HG02870 (cell line): ENCODE measurements at regions not wholly inside any gene's neighbourhood (a gene's known extent, or its start where the extent isn't known, plus 50 kb on each side); places are given as distances from the start of the nearest gene placed in this dataset.

ENCODE experiments used
- ATAC-seq: cut with Tn5 transposase; IDR thresholded peaks from one replicate; pipeline ENCODE4 v1.9.1; 2021; ENCODE audit warnings: mild to moderate bottlenecking, moderate library complexity; ENCODE audit not compliant: unreplicated experiment

DNA sequence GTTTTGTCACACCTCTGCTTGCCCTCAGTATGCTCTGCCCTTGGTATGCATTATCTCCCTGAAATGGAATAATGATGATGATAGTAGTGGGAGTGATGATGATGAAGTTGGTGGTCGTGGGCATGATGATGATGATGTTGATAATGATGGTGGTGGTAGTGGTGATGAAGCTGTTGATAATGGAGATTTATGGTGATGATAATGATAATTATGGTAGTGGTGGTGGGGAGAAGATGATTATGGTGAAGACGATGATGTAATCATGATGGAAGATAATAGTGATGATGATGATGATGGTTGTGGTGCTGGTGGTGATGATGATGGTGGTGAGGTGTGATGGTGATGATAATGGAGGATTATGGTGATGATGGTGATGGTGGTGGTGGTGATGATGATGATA is 390.1 kb upstream of the EEF2KMT start:
- no peak for ATAC-seq

DNA sequence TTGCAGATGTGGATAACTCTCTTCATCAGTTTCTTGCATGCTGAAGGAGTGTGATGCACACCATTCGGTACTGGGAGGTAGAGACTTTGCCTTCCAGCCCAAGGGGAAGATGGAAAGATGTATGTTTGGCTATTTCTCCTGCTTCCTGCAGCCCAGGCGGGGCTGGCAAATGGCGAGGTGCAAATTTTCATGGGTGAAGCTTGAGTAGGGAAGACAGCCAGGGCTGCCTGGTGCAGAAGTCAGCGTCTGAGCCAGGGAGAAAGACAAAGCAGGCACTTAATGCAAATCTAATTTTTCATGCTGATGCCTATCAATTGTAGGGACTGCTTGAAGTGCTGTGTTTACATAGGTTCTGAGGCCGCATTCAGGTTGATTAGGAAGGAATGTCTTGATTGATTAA is 384.7 kb upstream of the EEF2KMT start:
- ATAC-seq: no peak

DNA sequence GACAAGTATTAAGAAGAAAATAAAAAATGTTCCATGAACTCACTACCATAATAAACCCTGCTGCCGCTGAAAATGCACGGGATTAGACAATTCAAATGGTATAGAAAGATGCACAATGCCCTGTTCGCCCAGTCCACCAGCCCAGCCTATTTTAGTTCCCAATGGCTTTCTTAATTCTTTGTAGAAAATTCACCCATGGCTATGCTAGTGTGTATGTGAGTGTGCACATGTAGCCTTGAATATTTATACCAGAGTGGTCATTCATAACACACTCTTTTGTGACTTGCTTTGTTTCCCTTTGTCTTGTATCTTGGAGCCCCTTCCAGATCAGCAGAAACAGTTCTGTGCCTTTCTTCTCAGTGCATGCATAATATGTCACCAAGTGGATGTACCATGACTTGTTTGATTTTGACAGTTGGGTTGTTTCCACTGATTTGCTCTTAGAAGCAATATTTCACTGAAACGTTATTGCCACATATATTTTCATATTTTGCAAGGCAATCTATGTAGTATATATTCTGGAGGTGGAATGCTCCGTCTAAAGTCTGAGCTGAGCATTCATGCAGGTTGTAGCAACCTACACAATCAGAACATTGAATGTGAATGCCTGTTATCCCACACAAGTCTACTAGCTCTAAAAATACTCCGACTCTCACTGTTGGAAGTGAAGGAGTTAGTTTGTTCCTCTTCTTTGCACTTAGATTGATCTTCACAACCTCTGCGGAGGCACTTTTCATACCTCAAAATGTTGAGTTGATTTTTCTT is 383.0 kb upstream of the EEF2KMT start:
- no peak for ATAC-seq

DNA sequence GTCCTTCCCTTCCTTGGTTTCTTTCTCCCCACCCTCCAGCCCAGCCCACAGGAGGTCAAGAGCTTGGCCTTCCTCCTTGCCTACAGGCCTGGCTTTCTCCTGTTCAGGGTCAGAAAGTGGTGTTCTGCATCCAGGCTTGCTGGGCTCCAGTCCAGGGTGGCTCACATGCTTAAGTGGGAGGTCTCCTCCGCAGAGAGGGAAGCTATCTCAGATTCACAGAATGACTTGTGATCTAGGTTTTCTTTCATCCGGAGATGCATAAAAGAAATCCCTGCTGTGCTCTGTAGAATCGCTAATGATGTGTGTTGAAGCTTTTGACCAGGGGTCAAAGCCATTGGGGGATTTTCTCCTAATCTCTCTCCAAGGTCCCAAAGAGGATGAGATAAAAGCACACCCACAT is 382.3 kb upstream of the EEF2KMT start:
- ATAC-seq: no peak

- no peak for ATAC-seq
Measured at GRCh38 chr16:5478036-5478435, 380.4 kb upstream of the EEF2KMT start.

DNA sequence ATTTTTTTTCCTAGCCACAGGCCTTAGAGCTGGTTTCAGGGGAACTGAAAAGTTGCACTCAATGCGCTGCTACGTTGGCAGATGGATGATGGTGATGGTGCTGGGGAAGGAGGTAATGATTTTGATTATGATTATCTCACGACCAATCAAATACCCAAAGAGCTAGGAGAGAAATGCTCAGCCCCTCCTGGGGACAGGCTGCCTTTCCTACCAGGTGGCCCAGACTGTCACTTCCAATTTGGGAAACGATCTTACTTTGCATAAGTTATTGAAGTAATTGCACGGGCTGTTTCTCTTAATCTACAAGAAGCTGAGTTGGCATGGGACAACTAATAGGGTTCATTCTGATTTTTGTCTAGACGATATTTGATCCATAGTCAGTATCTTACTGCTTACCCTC is 379.7 kb upstream of the EEF2KMT start:
- ATAC-seq: no peak

GRCh38 chr16:5472552-5472951 is 375.0 kb upstream of the EEF2KMT start:
- ATAC-seq: no peak

DNA sequence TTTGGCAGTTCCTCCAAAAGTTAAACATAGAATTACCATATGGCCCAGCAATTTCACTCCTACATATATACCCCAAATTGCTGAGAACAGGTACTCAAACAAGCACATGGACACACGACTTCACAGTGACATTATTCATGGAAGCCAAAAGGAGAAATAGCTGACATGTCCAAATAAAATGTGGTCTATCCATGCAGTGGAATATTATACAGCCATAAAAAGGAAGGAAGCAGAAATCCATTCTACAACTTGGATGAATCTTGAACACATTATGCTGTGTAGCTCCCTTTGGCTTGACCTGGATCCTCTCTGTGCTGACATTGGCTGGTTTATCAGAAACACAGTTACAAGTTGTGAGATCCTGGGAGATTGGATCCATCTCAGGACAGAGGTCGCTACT is 370.9 kb upstream of the EEF2KMT start:
- ATAC-seq: no peak

DNA sequence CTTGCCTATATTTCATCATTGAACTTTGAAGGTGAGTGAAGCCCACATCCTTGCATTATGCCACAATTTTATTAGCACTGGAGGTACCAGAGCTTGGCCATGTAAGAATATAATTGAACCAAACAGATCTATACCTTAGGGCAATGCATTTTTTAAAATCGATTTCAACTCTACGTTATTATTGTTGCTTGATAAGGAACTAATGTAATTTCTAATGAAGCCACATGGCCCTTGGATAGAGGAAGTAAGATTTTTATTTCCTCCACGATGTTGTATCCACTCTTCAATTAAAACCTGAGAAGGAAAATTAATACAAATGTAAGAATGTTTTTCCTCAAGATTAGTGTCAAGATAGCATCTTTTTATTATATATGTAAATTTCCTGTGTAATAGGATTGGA is 370.0 kb upstream of the EEF2KMT start:
- ATAC-seq: no peak

- no peak for ATAC-seq
Measured at GRCh38 chr16:5466551-5466950, 369.0 kb upstream of the EEF2KMT start.

GRCh38 chr16:5465714-5466113 is 368.1 kb upstream of the EEF2KMT start:
- ATAC-seq: no peak

- no peak for ATAC-seq
Measured at GRCh38 chr16:5463820-5464219, 366.2 kb upstream of the EEF2KMT start.

DNA sequence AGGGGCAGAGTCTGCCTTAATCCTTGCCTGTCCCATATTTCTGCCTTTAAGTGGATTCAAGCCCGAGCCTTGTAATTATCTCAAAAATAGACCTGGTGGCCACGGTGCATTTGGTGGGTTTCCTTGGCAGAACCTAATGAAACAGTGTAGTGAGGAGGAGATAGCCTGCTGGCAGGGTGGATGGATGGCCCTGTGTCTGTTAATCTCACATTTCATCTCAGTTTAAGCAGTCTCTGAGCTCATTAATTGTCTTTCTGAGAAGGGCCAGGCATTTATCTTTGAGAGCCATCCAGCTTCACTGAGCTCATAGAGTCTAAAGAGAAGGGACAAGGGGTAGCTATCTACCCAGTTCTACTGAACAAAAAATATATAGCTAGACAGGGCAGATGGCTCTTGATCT is 364.0 kb upstream of the EEF2KMT start:
- no peak for ATAC-seq

- no peak for ATAC-seq
Measured at GRCh38 chr16:5461141-5461540, 363.5 kb upstream of the EEF2KMT start.

DNA sequence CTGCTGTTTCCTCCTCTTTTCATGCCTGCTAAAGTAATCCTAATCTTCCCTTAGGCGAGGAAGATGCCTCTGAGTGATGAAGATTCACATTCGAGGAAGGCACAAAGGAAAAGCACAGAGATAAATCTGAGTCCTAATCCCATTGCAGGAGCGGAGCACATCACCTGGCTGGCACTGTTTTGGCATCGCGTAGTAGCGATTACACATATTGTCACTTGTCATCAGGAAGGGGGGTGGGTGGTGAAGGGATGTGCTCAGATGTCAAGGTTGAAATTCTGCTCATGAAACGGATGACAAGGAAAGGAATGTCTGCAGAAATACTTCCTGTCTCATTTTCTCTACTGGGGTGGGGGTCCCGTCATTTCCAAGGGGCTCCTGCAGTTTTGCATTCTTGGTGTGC is 363.1 kb upstream of the EEF2KMT start:
- no peak for ATAC-seq

DNA sequence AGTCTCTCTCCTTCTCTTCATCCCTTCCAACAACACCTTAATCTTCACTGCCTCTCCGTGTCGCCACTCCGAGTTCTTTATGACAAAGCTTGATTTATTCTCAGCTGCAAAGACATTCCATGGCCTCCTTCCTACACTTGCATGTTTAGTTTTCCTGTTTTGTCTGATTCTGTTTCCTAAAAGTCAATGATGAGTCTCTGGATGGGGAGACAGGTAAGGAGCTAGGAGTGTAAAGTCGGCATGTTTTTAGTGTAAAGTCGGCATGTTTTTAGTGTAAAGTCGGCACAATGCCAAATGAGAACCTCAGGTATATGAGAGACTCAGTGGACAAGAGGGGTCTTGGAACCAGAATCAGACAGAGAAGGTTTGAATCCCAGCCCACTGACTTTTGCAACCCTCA is 362.3 kb upstream of the EEF2KMT start:
- no peak for ATAC-seq

- no peak for ATAC-seq
Measured at GRCh38 chr16:5455110-5455509, 357.5 kb upstream of the EEF2KMT start.

- no peak for ATAC-seq
Measured at GRCh38 chr16:5454349-5454748, 356.8 kb upstream of the EEF2KMT start.

DNA sequence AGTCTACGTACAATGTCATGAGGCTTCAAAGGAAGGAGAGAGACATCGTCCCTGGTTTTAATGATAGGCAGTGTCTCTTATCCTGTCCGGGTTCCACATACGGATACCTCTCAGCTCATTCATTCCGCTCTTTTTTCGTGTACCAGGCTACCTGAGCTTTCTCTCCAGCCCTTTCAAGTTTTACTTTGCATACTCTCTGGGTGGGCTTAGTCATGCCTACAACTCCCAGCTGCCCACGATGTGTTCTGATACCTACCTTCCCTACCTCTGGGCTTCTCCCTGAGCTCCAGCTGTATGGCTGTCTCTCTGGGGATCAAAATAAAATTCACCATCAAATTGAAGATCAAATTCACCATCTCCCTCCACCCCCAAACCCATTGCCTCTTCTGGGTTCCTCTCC is 354.0 kb upstream of the EEF2KMT start:
- no peak for ATAC-seq

DNA sequence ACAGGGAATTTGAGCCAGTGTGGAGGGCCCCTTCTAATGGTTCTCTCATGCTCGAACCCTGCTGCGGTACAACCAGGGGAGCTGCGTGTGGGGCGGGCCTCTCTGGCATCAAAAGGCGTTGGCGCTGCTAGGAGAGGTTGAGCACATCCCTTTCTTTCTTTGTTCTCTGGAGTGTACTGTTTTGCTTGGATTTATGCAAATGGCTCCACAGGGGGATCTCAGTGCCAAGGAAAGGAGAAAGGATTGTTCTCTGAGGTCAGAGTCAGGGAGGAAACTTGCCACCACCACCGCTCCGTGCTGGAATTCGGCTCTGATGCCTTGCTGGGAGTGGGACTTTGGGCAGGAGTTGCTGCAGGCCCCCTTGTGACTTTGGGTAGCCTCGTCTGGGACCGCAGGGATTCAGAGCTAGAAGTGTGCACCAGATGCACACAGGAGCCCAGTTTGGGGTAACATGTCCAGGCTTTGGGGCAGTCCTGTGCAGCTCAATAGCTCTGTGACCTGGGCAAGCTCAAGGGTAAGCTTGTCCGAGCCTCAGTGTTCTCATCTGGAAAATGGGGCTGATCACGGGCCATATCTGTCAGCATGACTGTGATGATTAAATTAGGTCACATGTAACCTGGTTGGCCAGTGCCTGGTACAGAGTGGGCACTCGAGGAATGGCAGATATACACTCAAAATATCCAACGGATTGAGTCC is 353.0 kb upstream of the EEF2KMT start:
- ATAC-seq: no peak

DNA sequence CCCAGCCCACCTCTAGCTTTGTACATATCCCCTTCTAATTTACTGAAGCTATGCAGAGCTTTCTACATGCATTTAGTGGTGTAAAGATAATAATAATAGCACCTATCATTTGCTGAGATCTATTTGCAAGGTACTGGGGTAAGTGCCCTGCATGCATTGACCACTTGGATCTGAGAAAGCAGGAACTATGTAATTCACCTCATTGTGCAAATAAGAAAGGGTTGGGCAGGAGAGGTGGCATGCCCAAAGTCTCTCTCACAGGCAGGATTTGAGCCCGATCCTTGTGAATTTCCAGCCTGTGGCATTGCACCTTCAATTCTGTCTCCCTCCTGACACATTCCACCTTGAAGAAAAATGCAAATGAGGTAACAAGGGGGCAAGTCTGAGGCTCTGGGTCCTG is 352.3 kb upstream of the EEF2KMT start:
- no peak for ATAC-seq

GRCh38 chr16:5448798-5449197 is 351.2 kb upstream of the EEF2KMT start:
- no peak for ATAC-seq

DNA sequence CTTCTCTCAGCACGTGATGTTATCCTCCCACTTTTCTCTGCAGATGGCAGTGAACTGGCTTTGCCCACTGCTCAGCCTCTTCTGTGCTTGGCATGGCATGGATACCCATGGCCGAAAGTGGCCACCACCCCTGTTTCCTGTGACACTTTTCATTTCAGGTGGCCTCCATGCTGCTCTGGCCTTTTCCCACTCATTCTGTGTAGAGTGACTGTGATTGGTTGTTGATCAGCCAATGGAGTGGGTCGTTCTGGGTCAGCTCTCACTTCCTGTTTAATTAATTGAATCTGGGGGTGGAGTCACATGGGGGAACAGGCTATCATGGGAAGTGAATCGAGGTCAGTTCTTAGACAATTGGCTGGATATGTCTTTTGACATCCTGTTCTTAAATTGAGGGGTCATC is 350.1 kb upstream of the EEF2KMT start:
- no peak for ATAC-seq
